Cardiac muscle cell (in vitro differentiated cells and primary cell): ENCODE measurements at regions not wholly inside any gene's neighbourhood (a gene's known extent, or its start where the extent isn't known, plus 50 kb on each side); places are given as distances from the start of the nearest gene placed in this dataset.

Source experiments
- DNase-seq, 2 donors: peaks; one replicate each; pipeline versions ENCODE4 v3.0.0 to v3.0.0-alpha.2; 2010 to 2017; ENCODE audit warnings: low read depth in 1 of 2, low spot score in 1 of 2
- H3K27ac ChIP-seq: fragments of 200-600 bp; sonication (generic); 2 replicates; pipeline ENCODE4 v1.5.1; 2016
- H3K27me3 ChIP-seq: fragments of 200-600 bp; sonication (generic); 2 replicates; pipeline ENCODE4 v1.6.0; 2016; ENCODE audit warnings: control low read depth
- H3K36me3 ChIP-seq: fragments of 200-600 bp; sonication (generic); 2 replicates; pipeline ENCODE4 v1.5.1; 2016; ENCODE audit warnings: control low read depth
- H3K4me1 ChIP-seq: fragments of 200-600 bp; sonication (generic); 2 replicates; pipeline ENCODE4 v1.8.1; 2017; ENCODE audit warnings: low read depth, mild to moderate bottlenecking, mixed run types
- H3K4me3 ChIP-seq: fragments of 200-600 bp; sonication (generic); 2 replicates; pipeline ENCODE4 v1.5.1; 2016; ENCODE audit warnings: mild to moderate bottlenecking
- H3K9me3 ChIP-seq: fragments of 200-600 bp; sonication (generic); 2 replicates; pipeline ENCODE4 v1.5.1; 2017; ENCODE audit warnings: low read depth, mild to moderate bottlenecking, control low read depth
- CTCF ChIP-seq: IDR thresholded peaks from 2 replicates; pipeline ENCODE4 v1.5.1; 2012; ENCODE audit warnings: low read depth, mild to moderate bottlenecking, low read length

- no peaks in the 10 kb centered on the region for H3K9me3 ChIP-seq
- H3K27ac ChIP-seq, result peak overlapping the region; percentile 14
- peak in 1 of 2 donors; percentile 72 for DNase-seq
- no peaks in the 10 kb centered on the region for H3K27me3 ChIP-seq
- no peak for TF ChIP-seq CTCF
- peaks cover 35% of the 10 kb centered on the region for H3K4me1 ChIP-seq
- no peaks in the 10 kb centered on the region for H3K36me3 ChIP-seq
- no peak overlapping the region for H3K4me3 ChIP-seq
These were observed 107.7 kb upstream of the EEPD1 start for GRCh38 chr7:36045326-36045725.

- H3K27ac ChIP-seq, result no peak overlapping the region
- H3K36me3 ChIP-seq, result no peaks in the 10 kb centered on the region
- no peaks in the 10 kb centered on the region for H3K9me3 ChIP-seq
- H3K4me3 ChIP-seq, result no peak overlapping the region
- no peak for TF ChIP-seq CTCF
- DNase-seq, result no peak
- H3K27me3 ChIP-seq, result no peaks in the 10 kb centered on the region
- peaks cover 35% of the 10 kb centered on the region for H3K4me1 ChIP-seq
These were observed 107.2 kb upstream of the EEPD1 start for GRCh38 chr7:36045830-36046341.

- peak in 1 of 2 donors; percentile 40 for DNase-seq
- Histone ChIP-seq H3K27me3 (no peaks in the 10 kb centered on the region), H3K9me3 (no peaks in the 10 kb centered on the region), H3K27ac (peak overlapping the region; percentile 77), H3K36me3 (no peaks in the 10 kb centered on the region), H3K4me3 (no peak overlapping the region), H3K4me1 (peaks cover 47% of the 10 kb centered on the region)
- TF ChIP-seq CTCF, result peak; percentile 22
These were observed 105.9 kb upstream of the EEPD1 start for GRCh38 chr7:36047091-36047658.

GRCh38 chr7:36048141-36048901 lies 104.7 kb upstream of the EEPD1 start:
- Histone ChIP-seq H3K4me3 (no peak overlapping the region), H3K27me3 (no peaks in the 10 kb centered on the region), H3K9me3 (no peaks in the 10 kb centered on the region), H3K36me3 (no peaks in the 10 kb centered on the region), H3K27ac (peak overlapping the region; percentile 77), H3K4me1 (peaks cover 47% of the 10 kb centered on the region)
- peak in 1 of 2 donors; percentile 94 for DNase-seq
- no peak for TF ChIP-seq CTCF

GRCh38 chr7:36048902-36049240 lies 104.2 kb upstream of the EEPD1 start:
- no peaks in the 10 kb centered on the region for H3K9me3 ChIP-seq
- no peaks in the 10 kb centered on the region for H3K36me3 ChIP-seq
- H3K4me1 ChIP-seq, result peaks cover 48% of the 10 kb centered on the region
- no peaks in the 10 kb centered on the region for H3K27me3 ChIP-seq
- no peak overlapping the region for H3K4me3 ChIP-seq
- no peak for TF ChIP-seq CTCF
- no peak overlapping the region for H3K27ac ChIP-seq
- peak in 1 of 2 donors; percentile 44 for DNase-seq
